ENCODE measurements at regions not wholly inside any gene's neighbourhood (a gene's known extent, or its start where the extent isn't known, plus 50 kb on each side); places are given as distances from the start of the nearest gene placed in this dataset.

- no peak for DNase-seq (ENCODE audit: insufficient read length, low spot score, missing footprints)
- Histone ChIP-seq H3K4me3 (ENCODE audit: insufficient read depth, low read length) (no peak overlapping the region), H4K20me1 (ENCODE audit: insufficient read depth, low read length) (no peaks in the 10 kb centered on the region), H3K9me3 (ENCODE audit: low read depth, low read length) (no peaks in the 10 kb centered on the region), H3K36me3 (ENCODE audit: insufficient read depth, low read length) (no peaks in the 10 kb centered on the region), H3K27me3 (ENCODE audit: insufficient read depth, low read length) (no peaks in the 10 kb centered on the region), H3K79me2 (ENCODE audit: insufficient read depth, low read length) (no peaks in the 10 kb centered on the region), H3K4me2 (ENCODE audit: insufficient read depth, low read length) (no peak overlapping the region), H3K27ac (ENCODE audit: low read depth, low read length) (no peak overlapping the region), H2AFZ (ENCODE audit: low read length) (no peak overlapping the region), H3K4me1 (ENCODE audit: insufficient read depth, low read length) (no peaks in the 10 kb centered on the region)
- TF ChIP-seq CTCF (IDR thresholded peaks at IDR 0.05; ENCODE audit: extremely low read depth, low read depth, low read length), result no peak
These were observed 142.3 kb upstream of the CHRM3 start for GRCh38 chr1:239244084-239244483.

DNA sequence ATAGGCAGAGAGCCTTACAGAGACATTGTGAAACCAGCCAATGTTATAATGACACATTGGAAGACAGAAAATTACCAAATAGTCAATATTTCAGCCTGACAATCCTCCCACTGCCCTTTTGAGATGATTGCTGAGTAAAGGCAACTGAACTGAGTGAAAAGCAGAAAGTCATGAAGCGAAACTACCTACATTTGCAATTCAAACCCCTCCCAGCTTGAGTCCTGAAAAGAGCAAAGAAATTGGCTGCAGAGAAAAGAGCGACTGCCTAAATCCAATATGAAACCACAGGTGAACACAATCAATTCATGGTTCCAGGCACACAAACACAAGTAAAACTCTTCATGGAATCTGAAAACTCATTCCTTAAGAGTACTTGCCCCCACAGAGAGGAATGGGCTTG, 143.4 kb upstream of the CHRM3 start:
- no peak for TF ChIP-seq CTCF (IDR thresholded peaks at IDR 0.05; ENCODE audit: extremely low read depth, low read depth, low read length)
- no peak for DNase-seq (ENCODE audit: insufficient read length, low spot score, missing footprints)
- no peaks in the 10 kb centered on the region for H3K4me1 ChIP-seq (ENCODE audit: insufficient read depth, low read length)
- H3K79me2 ChIP-seq (ENCODE audit: insufficient read depth, low read length), result no peaks in the 10 kb centered on the region
- no peak overlapping the region for H3K4me2 ChIP-seq (ENCODE audit: insufficient read depth, low read length)
- H3K4me3 ChIP-seq (ENCODE audit: insufficient read depth, low read length), result no peak overlapping the region
- no peaks in the 10 kb centered on the region for H3K36me3 ChIP-seq (ENCODE audit: insufficient read depth, low read length)
- H3K27ac ChIP-seq (ENCODE audit: low read depth, low read length), result no peak overlapping the region
- H2AFZ ChIP-seq (ENCODE audit: low read length), result no peak overlapping the region
- H4K20me1 ChIP-seq (ENCODE audit: insufficient read depth, low read length), result no peaks in the 10 kb centered on the region
- H3K27me3 ChIP-seq (ENCODE audit: insufficient read depth, low read length), result no peaks in the 10 kb centered on the region
- peaks cover 3% of the 10 kb centered on the region for H3K9me3 ChIP-seq (ENCODE audit: low read depth, low read length)

GRCh38 chr1:239242404-239242803, 144.0 kb upstream of the CHRM3 start:
- Histone ChIP-seq H3K27ac (ENCODE audit: low read depth, low read length) (no peak overlapping the region), H2AFZ (ENCODE audit: low read length) (no peak overlapping the region), H3K9me3 (ENCODE audit: low read depth, low read length) (peaks cover 3% of the 10 kb centered on the region), H3K36me3 (ENCODE audit: insufficient read depth, low read length) (no peaks in the 10 kb centered on the region), H3K4me1 (ENCODE audit: insufficient read depth, low read length) (no peaks in the 10 kb centered on the region), H3K4me3 (ENCODE audit: insufficient read depth, low read length) (no peak overlapping the region), H3K27me3 (ENCODE audit: insufficient read depth, low read length) (no peaks in the 10 kb centered on the region), H3K4me2 (ENCODE audit: insufficient read depth, low read length) (no peak overlapping the region), H3K79me2 (ENCODE audit: insufficient read depth, low read length) (no peaks in the 10 kb centered on the region), H4K20me1 (ENCODE audit: insufficient read depth, low read length) (no peaks in the 10 kb centered on the region)
- DNase-seq (ENCODE audit: insufficient read length, low spot score, missing footprints), result no peak
- no peak for TF ChIP-seq CTCF (IDR thresholded peaks at IDR 0.05; ENCODE audit: extremely low read depth, low read depth, low read length)

GRCh38 chr1:239240736-239241135, 145.6 kb upstream of the CHRM3 start:
- no peak for TF ChIP-seq CTCF (IDR thresholded peaks at IDR 0.05; ENCODE audit: extremely low read depth, low read depth, low read length)
- no peak overlapping the region for H3K27ac ChIP-seq (ENCODE audit: low read depth, low read length)

More at GRCh38 chr1:239240736-239241135, 145.6 kb upstream of the CHRM3 start:
- Histone ChIP-seq H2AFZ (ENCODE audit: low read length) (no peak overlapping the region), H3K36me3 (ENCODE audit: insufficient read depth, low read length) (no peaks in the 10 kb centered on the region), H3K79me2 (ENCODE audit: insufficient read depth, low read length) (no peaks in the 10 kb centered on the region), H3K4me3 (ENCODE audit: insufficient read depth, low read length) (no peak overlapping the region), H3K9me3 (ENCODE audit: low read depth, low read length) (peaks cover 3% of the 10 kb centered on the region), H3K27me3 (ENCODE audit: insufficient read depth, low read length) (no peaks in the 10 kb centered on the region), H3K4me2 (ENCODE audit: insufficient read depth, low read length) (no peak overlapping the region), H3K4me1 (ENCODE audit: insufficient read depth, low read length) (no peaks in the 10 kb centered on the region), H4K20me1 (ENCODE audit: insufficient read depth, low read length) (no peaks in the 10 kb centered on the region)
- peak; percentile 13 for DNase-seq (ENCODE audit: insufficient read length, low spot score, missing footprints)
